Lower lobe of right lung (tissue), 2 donors: ENCODE measurements at regions not wholly inside any gene's neighbourhood (a gene's known extent, or its start where the extent isn't known, plus 50 kb on each side); places are given as distances from the start of the nearest gene placed in this dataset.

Source experiments
- ATAC-seq, 2 donors: fragments of 200-7000 bp; cut with Tn5 transposase; one replicate each; pipeline ENCODE4 v1.9.1; 2020 to 2022; ENCODE audit warnings: mild to moderate bottlenecking in 2 of 2, moderate library complexity in 2 of 2
- DNase-seq: peaks from one replicate; pipeline ENCODE4 v3.0.0-alpha.2; 2020
- H3K27ac ChIP-seq: fragments of 200-600 bp; one replicate; pipeline ENCODE4 v1.8.0; 2022
- H3K27me3 ChIP-seq: fragments of 200-600 bp; one replicate; pipeline ENCODE4 v1.8.0; 2022; ENCODE audit warnings: low read depth
- H3K36me3 ChIP-seq: fragments of 200-600 bp; one replicate; pipeline ENCODE4 v1.8.0; 2022; ENCODE audit warnings: mild to moderate bottlenecking
- H3K4me1 ChIP-seq: fragments of 200-600 bp; one replicate; pipeline ENCODE4 v1.8.0; 2022
- H3K4me3 ChIP-seq: fragments of 200-600 bp; one replicate; pipeline ENCODE4 v1.8.0; 2022; ENCODE audit warnings: mild to moderate bottlenecking
- H3K9me3 ChIP-seq: fragments of 200-600 bp; one replicate; pipeline ENCODE4 v1.8.0; 2022
- intact Hi-C: fragments of 100-400 bp; cut with DNase I; formaldehyde crosslinking; loops from one replicate; pipeline ENCODE4 v1.11.0; 2022
- TF ChIP-seq, protein P1 (sequence below): fragments of 200-600 bp; IDR thresholded peaks from one replicate; pipeline ENCODE4 v1.8.0; 2022; ENCODE audit warnings: antibody characterized with exemption, mild to moderate bottlenecking
- donor health status: DM: no; HTN: yes; CAD: no; lungs with severe emphysema.

- TF ChIP-seq, protein P1, sequence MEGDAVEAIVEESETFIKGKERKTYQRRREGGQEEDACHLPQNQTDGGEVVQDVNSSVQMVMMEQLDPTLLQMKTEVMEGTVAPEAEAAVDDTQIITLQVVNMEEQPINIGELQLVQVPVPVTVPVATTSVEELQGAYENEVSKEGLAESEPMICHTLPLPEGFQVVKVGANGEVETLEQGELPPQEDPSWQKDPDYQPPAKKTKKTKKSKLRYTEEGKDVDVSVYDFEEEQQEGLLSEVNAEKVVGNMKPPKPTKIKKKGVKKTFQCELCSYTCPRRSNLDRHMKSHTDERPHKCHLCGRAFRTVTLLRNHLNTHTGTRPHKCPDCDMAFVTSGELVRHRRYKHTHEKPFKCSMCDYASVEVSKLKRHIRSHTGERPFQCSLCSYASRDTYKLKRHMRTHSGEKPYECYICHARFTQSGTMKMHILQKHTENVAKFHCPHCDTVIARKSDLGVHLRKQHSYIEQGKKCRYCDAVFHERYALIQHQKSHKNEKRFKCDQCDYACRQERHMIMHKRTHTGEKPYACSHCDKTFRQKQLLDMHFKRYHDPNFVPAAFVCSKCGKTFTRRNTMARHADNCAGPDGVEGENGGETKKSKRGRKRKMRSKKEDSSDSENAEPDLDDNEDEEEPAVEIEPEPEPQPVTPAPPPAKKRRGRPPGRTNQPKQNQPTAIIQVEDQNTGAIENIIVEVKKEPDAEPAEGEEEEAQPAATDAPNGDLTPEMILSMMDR: no peak
- no peak for ATAC-seq
- intact Hi-C loops: no loop called here
- Histone ChIP-seq H3K4me1 (no peaks in the 10 kb centered on the region), H3K9me3 (peaks cover 4% of the 10 kb centered on the region), H3K27ac (no peak overlapping the region), H3K27me3 (no peaks in the 10 kb centered on the region), H3K36me3 (no peaks in the 10 kb centered on the region), H3K4me3 (no peak overlapping the region)
- no peak for DNase-seq
These were observed 266.6 kb downstream of the DNAJB9 start for GRCh38 chr7:108836256-108836655.

- TF ChIP-seq, protein P1: no peak
- DNase-seq: no peak
- intact Hi-C loops: no loop called here
These were observed 268.5 kb downstream of the DNAJB9 start for GRCh38 chr7:108838198-108838597.

DNA sequence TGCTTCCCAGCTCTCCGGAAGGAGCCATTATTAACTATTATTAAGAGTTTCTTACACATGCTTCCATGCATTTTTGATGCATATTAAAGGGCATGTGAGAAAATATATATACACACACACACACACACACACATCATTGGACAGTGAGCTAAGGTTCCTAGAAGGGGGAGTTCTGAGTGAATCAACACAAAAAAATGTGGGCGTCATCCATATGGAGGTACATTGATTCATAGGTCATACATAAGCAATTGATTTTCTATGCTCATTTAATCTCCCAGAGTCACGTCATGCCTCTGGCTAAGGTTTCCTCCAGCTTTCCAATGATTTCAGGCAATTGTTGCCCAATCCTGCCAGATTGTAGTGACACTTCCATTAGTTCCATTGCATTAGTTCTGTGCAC, 269.4 kb downstream of the DNAJB9 start:
- no peak overlapping the region for H3K4me3 ChIP-seq
- ATAC-seq (no peak), DNase-seq (no peak)
- H3K4me1 ChIP-seq: no peaks in the 10 kb centered on the region
- H3K36me3 ChIP-seq: no peaks in the 10 kb centered on the region
- H3K27ac ChIP-seq: no peak overlapping the region
- TF ChIP-seq, protein P1: no peak
- H3K9me3 ChIP-seq: peaks cover under 1% of the 10 kb centered on the region
- intact Hi-C loops: no loop called here
- no peaks in the 10 kb centered on the region for H3K27me3 ChIP-seq

More at GRCh38 chr7:108838198-108838597, 268.5 kb downstream of the DNAJB9 start:
- Histone ChIP-seq H3K9me3 (peaks cover 4% of the 10 kb centered on the region), H3K4me1 (no peaks in the 10 kb centered on the region), H3K27ac (no peak overlapping the region), H3K27me3 (no peaks in the 10 kb centered on the region), H3K4me3 (no peak overlapping the region), H3K36me3 (no peaks in the 10 kb centered on the region)
- no peak for ATAC-seq

DNA sequence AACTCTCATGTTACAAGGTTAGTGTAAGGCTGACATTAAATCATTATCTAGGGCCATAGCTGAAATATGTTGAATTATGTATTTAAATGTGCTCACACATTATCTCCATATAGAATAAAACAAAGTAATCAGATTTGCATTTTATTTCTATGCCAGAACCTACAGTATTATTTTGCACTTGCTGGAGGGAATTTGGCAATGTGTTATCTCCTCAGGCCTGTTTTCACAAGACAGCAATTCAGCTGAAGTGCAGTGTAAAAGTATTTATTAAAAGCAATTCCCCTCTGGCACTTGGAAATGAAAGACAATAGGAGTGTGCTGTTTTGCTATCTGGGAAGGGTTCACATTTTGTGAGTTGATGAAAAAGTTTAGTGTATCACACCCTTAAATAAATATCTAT, 276.3 kb downstream of the DNAJB9 start:
- TF ChIP-seq, protein P1: no peak
- H3K27me3 ChIP-seq: no peaks in the 10 kb centered on the region
- intact Hi-C loops: no loop called here
- no peak overlapping the region for H3K4me3 ChIP-seq
- DNase-seq (no peak), ATAC-seq (no peak)
- H3K36me3 ChIP-seq: no peaks in the 10 kb centered on the region
- H3K27ac ChIP-seq: no peak overlapping the region
- H3K4me1 ChIP-seq: no peaks in the 10 kb centered on the region
- no peaks in the 10 kb centered on the region for H3K9me3 ChIP-seq

DNA sequence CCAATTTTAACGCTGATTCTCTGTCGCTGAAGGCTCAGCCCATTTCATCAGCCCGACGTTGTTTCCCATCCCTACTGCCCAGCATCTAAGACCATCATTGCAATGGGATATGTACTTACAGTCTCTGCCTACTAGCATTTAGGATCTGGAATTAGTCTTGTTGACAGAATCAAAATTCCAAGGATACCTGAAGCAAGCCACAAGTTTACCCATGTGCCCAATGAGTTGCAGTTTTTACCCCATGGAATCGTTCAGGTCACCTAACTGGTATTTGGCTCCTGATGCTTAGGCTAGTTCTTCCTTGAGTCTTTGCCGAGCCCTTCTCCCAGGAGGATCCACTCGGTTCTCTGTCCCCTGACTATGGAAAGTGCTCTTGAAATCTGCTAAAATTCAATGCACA, 276.8 kb downstream of the DNAJB9 start:
- H3K4me1 ChIP-seq: no peaks in the 10 kb centered on the region

More for the DNA sequence above, 276.8 kb downstream of the DNAJB9 start:
- intact Hi-C loops: no loop called here
- ATAC-seq: no peak
- H3K4me3 ChIP-seq: no peak overlapping the region
- TF ChIP-seq, protein P1: no peak
- no peaks in the 10 kb centered on the region for H3K27me3 ChIP-seq
- no peaks in the 10 kb centered on the region for H3K36me3 ChIP-seq
- no peaks in the 10 kb centered on the region for H3K9me3 ChIP-seq
- DNase-seq: no peak
- no peak overlapping the region for H3K27ac ChIP-seq
